ENCODE measurements at regions not wholly inside any gene's neighbourhood (a gene's known extent, or its start where the extent isn't known, plus 50 kb on each side); places are given as distances from the start of the nearest gene placed in this dataset.

GRCh38 chr17:54680410-54680809, 220.2 kb upstream of the TOM1L1 start:
- TF ChIP-seq CTCF (optimal IDR thresholded peaks at IDR 0.05 in 1 of 3, IDR thresholded peaks at IDR 0.05 in 1 of 3, conservative IDR thresholded peaks at IDR 0.05 in 1 of 3; ENCODE audit: extremely low read depth in 1 of 3, insufficient read depth in 2 of 3, low read length in 3 of 3), result no peak
- TF ChIP-seq EZH2 (IDR thresholded peaks at IDR 0.05; ENCODE audit: low read length), result no peak
